B cell (primary cell): ENCODE measurements at regions not wholly inside any gene's neighbourhood (a gene's known extent, or its start where the extent isn't known, plus 50 kb on each side); places are given as distances from the start of the nearest gene placed in this dataset.

ENCODE experiments used
- ATAC-seq: fragments of 200-7000 bp; cut with Tn5 transposase; one replicate; pipeline ENCODE4 v1.10.0; 2021; ENCODE audit warnings: low read depth, mild to moderate bottlenecking, moderate number of reproducible peaks, moderate library complexity
- CTCF ChIA-PET: fragments of 350-600 bp; sonication (Branson Sonifier 250); formaldehyde crosslinking; loops from one replicate; lab custom pipeline; 2021; ENCODE audit warnings: antibody characterized with exemption, inconsistent platforms; lab: Charles Lee
- POLR2A ChIA-PET: fragments of 350-600 bp; sonication (Branson Sonifier 250); formaldehyde crosslinking; loops from one replicate; lab custom pipeline; 2021; ENCODE audit warnings: antibody characterized with exemption; lab: Charles Lee
- DNase-seq: peaks from one replicate; pipeline ENCODE4 v3.0.0; 2013
- H2AFZ ChIP-seq: 2 replicates; pipeline ENCODE4 v1.6.1; 2012; ENCODE audit warnings: mild to moderate bottlenecking, low read depth, low read length; ENCODE audit not compliant: insufficient read depth, poor library complexity, severe bottlenecking
- H3K27ac ChIP-seq, 2 donors: 1 replicate in 1 of 2; 2 replicates in 1 of 2; pipeline ENCODE4 v1.5.1; 2012 to 2013; ENCODE audit warnings: low read length in 2 of 2, mild to moderate bottlenecking in 2 of 2, moderate library complexity in 1 of 2
- H3K27me3 ChIP-seq, 4 experiments: fragments of 200-600 bp in 1 of 4; sonication (generic) in 1 of 4; replicated peaks in 1 of 4; 1 replicate in 2 of 4; 2 replicates in 2 of 4; pipeline versions ENCODE4 v1.6.1 to v1.7.0; 2013 to 2016; ENCODE audit warnings: low read length in 3 of 4, mild to moderate bottlenecking in 2 of 4, mixed read lengths in 1 of 4, moderate library complexity in 1 of 4; ENCODE audit not compliant: insufficient read depth in 4 of 4, control insufficient read depth in 3 of 4; ENCODE audit errors: control extremely low read depth in 1 of 4
- H3K36me3 ChIP-seq, 2 experiments: replicated peaks in 1 of 2; 1 replicate in 1 of 2; 2 replicates in 1 of 2; pipeline versions ENCODE4 v1.6.1 to v1.7.1; 2013; ENCODE audit warnings: low read length in 1 of 2; ENCODE audit not compliant: insufficient read depth in 2 of 2, control insufficient read depth in 1 of 2; ENCODE audit errors: control extremely low read depth in 1 of 2, extremely low read depth in 1 of 2
- H3K4me1 ChIP-seq, 2 donors: fragments of 200-600 bp in 1 of 2; sonication (generic) in 1 of 2; 1 replicate in 1 of 2; 2 replicates in 1 of 2; pipeline versions ENCODE4 v1.5.1 to v1.6.1; 2013 to 2017; ENCODE audit warnings: low read length in 2 of 2; ENCODE audit not compliant: control insufficient read depth in 2 of 2, insufficient read depth in 2 of 2
- H3K4me2 ChIP-seq: replicated peaks from 2 replicates; pipeline ENCODE3; 2012; ENCODE audit warnings: mild to moderate bottlenecking, low read depth, low read length; ENCODE audit not compliant: poor library complexity, severe bottlenecking
- H3K4me3 ChIP-seq, 5 experiments: fragments of 200-600 bp in 1 of 5; sonication (generic) in 1 of 5; 1 replicate in 3 of 5; 2 replicates in 2 of 5; pipeline versions ENCODE4 v1.5.1 to v1.7.0; 2011 to 2016; ENCODE audit warnings: low read length in 4 of 5, mild to moderate bottlenecking in 4 of 5, low read depth in 2 of 5, control low read depth in 1 of 5, moderate library complexity in 1 of 5; ENCODE audit not compliant: insufficient read depth in 1 of 5; ENCODE audit errors: control extremely low read depth in 1 of 5, extremely low read depth in 1 of 5
- H3K79me2 ChIP-seq: fragments of 200-600 bp; sonication (generic); one replicate; pipeline ENCODE4 v1.6.0; 2016; ENCODE audit warnings: low read length; ENCODE audit not compliant: control insufficient read depth, insufficient read depth
- H3K9ac ChIP-seq: fragments of 200-600 bp; sonication (generic); 2 replicates; pipeline ENCODE4 v1.6.1; 2017; ENCODE audit warnings: mild to moderate bottlenecking, low read length, moderate library complexity
- H3K9me3 ChIP-seq, 3 donors: one replicate each; pipeline versions ENCODE4 v1.6.1 to v1.7.1; 2013; ENCODE audit warnings: low read length in 2 of 3; ENCODE audit not compliant: control insufficient read depth in 2 of 3, insufficient read depth in 1 of 3; ENCODE audit errors: control extremely low read depth in 1 of 3
- H4K20me1 ChIP-seq: 2 replicates; pipeline ENCODE4 v1.6.0; 2012; ENCODE audit warnings: mild to moderate bottlenecking, low read length; ENCODE audit not compliant: insufficient read depth, control insufficient read depth, poor library complexity, severe bottlenecking
- H3K27ac Mint-ChIP-seq: one replicate; pipeline ENCODE4 v1.8.0; 2021; ENCODE audit warnings: mixed read lengths
- H3K27me3 Mint-ChIP-seq: one replicate; pipeline ENCODE4 v1.8.0; 2021; ENCODE audit warnings: mixed read lengths
- H3K4me1 Mint-ChIP-seq: one replicate; pipeline ENCODE4 v1.8.0; 2021; ENCODE audit warnings: mixed read lengths
- H3K4me3 Mint-ChIP-seq: one replicate; pipeline ENCODE4 v1.8.0; 2021; ENCODE audit warnings: mixed read lengths
- H3K9me3 Mint-ChIP-seq: one replicate; pipeline ENCODE4 v1.8.0; 2022; ENCODE audit warnings: mixed read lengths; ENCODE audit not compliant: insufficient read depth
- CTCF ChIP-seq: fragments of 200-600 bp; IDR thresholded peaks from one replicate; pipeline ENCODE4 v1.8.0; 2022; ENCODE audit warnings: antibody characterized with exemption, mild to moderate bottlenecking
- EZH2 ChIP-seq: IDR thresholded peaks from 2 replicates; pipeline ENCODE4 v1.6.1; 2012; ENCODE audit warnings: borderline replicate concordance, low read depth, mild to moderate bottlenecking, moderate library complexity, low read length; ENCODE audit not compliant: insufficient read depth, poor library complexity, severe bottlenecking
- WGBS: methylation state at CpG from one replicate; pipeline ENCODE4 v1.1.5; 2013; ENCODE audit warnings: missing lambda C conversion rate; ENCODE audit not compliant: insufficient coverage; 5-methylcytosine and 5-hydroxymethylcytosine counted together
- intact Hi-C: fragments of 100-400 bp; cut with micrococcal nuclease; formaldehyde crosslinking; loops from one replicate; pipeline ENCODE4 v1.10.0; 2022

DNA sequence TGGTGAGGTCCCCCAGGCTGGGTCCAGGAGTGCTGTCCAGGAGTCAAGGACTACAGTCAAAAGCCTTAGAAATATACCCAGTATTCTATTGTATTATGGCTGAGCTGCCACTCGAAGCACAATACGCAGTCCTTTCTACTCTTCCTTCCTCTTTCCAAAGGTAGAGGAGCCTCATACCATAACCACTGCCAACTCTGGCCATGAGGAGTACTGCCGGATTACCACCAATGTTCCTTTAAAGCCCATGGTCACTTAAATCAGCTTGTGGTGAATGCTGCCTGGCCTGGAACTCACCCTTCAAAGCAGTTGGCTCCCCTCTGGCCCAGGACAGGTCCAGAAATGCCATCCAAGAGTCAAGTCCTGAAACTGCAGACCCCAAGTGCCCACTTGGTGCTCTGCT, 425.4 kb downstream of the SLC16A7 start:
- Histone ChIP-seq H3K27me3 (no peaks in the 10 kb centered on the region), H3K4me1 (no peaks in the 10 kb centered on the region), H3K79me2 (no peaks in the 10 kb centered on the region), H3K9ac (no peak overlapping the region), H3K9me3 (peaks cover 0 to 4% (median 0%) of the 10 kb centered on the region in 3 donors), H3K4me2 (no peak overlapping the region), H3K36me3 (no peaks in the 10 kb centered on the region), H2AFZ (no peak overlapping the region), H3K27ac (no peak overlapping the region), H4K20me1 (no peaks in the 10 kb centered on the region), H3K4me3 (no peak overlapping the region)
- no peaks in the 10 kb centered on the region for H3K27me3 Mint-ChIP-seq
- DNase-seq (no peak), ATAC-seq (no peak)
- TF ChIP-seq CTCF (no peak), EZH2 (no peak)
- 88% methylated on average over 1 of the region's 3 CpGs for WGBS
- H3K27ac Mint-ChIP-seq = no peak overlapping the region
- no peaks in the 10 kb centered on the region for H3K4me1 Mint-ChIP-seq
- POLR2A ChIA-PET = no interaction called here
- no peak overlapping the region for H3K4me3 Mint-ChIP-seq
- CTCF ChIA-PET = no interaction called here
- H3K9me3 Mint-ChIP-seq = no peaks in the 10 kb centered on the region
- intact Hi-C loops = no loop called here

GRCh38 chr12:60027266-60027665, 431.4 kb downstream of the SLC16A7 start:
- Histone ChIP-seq H3K79me2 (no peaks in the 10 kb centered on the region), H3K27me3 (no peaks in the 10 kb centered on the region), H3K4me2 (no peak overlapping the region), H3K27ac (no peak overlapping the region), H3K9ac (no peak overlapping the region), H3K4me3 (no peak overlapping the region), H3K4me1 (no peaks in the 10 kb centered on the region), H2AFZ (no peak overlapping the region), H3K9me3 (no peaks in the 10 kb centered on the region), H3K36me3 (no peaks in the 10 kb centered on the region), H4K20me1 (no peaks in the 10 kb centered on the region)
- Mint-ChIP-seq H3K27me3 (no peaks in the 10 kb centered on the region), H3K9me3 (no peaks in the 10 kb centered on the region), H3K27ac (no peak overlapping the region), H3K4me1 (no peaks in the 10 kb centered on the region), H3K4me3 (no peak overlapping the region)
- DNase-seq = no peak
- 100% methylated on average over 2 of the region's 3 CpGs for WGBS
- no peak for ATAC-seq
- intact Hi-C loops = no loop called here
- POLR2A ChIA-PET = no interaction called here
- CTCF ChIA-PET = no interaction called here
- TF ChIP-seq EZH2 = no peak
- no peak for TF ChIP-seq CTCF
